ENCODE measurements at regions not wholly inside any gene's neighbourhood (a gene's known extent, or its start where the extent isn't known, plus 50 kb on each side); places are given as distances from the start of the nearest gene placed in this dataset.

GRCh38 chr1:166343276-166343675, 176.5 kb upstream of the FAM78B start:
- no peak for TF ChIP-seq EZH2 (IDR thresholded peaks at IDR 0.05; ENCODE audit: borderline replicate concordance, insufficient read depth, low read length, poor library complexity, severe bottlenecking)
- TF ChIP-seq CTCF (IDR thresholded peaks at IDR 0.05; ENCODE audit: poor library complexity, severe bottlenecking), result no peak
- no peak for TF ChIP-seq RAD21 (conservative IDR thresholded peaks at IDR 0.05)
- TF ChIP-seq REST (IDR thresholded peaks at IDR 0.05; ENCODE audit: borderline replicate concordance), result no peak
- no peak for TF ChIP-seq POLR2AphosphoS5 (IDR thresholded peaks at IDR 0.05)
- no peak for TF ChIP-seq SMC3 (conservative IDR thresholded peaks at IDR 0.05; ENCODE audit: poor library complexity)
- no peak for TF ChIP-seq EP300 (conservative IDR thresholded peaks at IDR 0.05; ENCODE audit: poor library complexity, severe bottlenecking)

All from neural cell (in vitro differentiated cells).